Pulmonary artery endothelial cell (primary cell): ENCODE measurements at regions not wholly inside any gene's neighbourhood (a gene's known extent, or its start where the extent isn't known, plus 50 kb on each side); places are given as distances from the start of the nearest gene placed in this dataset.
A peak's percentile ranks its signal among the peaks of the same experiment; 100 is the strongest.
"Not testable (repeated sequence)": the region's sequence is repeated elsewhere in the genome, so short reads cannot be mapped to it uniquely, and the experiment has no call there.

Source experiments
- DNase-seq: peaks from one replicate; pipeline ENCODE4 v3.0.0-alpha.2; 2011; ENCODE audit warnings: low read depth, low spot score

- no peak for DNase-seq
These were observed 55.1 kb upstream of the SEC24B start for GRCh38 chr4:109378511-109378910.

- DNase-seq = no peak
These were observed 55.5 kb upstream of the SEC24B start for GRCh38 chr4:109378076-109378475.

- DNase-seq = no peak
These were observed 57.7 kb upstream of the SEC24B start for GRCh38 chr4:109375778-109376414.

GRCh38 chr4:109368661-109369060 lies 65.0 kb upstream of the SEC24B start:
- DNase-seq = no peak

- peak; percentile 47 for DNase-seq
These were observed 63.5 kb upstream of the COL25A1 start for GRCh38 chr4:109365939-109366338.

- DNase-seq = not testable (repeated sequence)
These were observed 62.8 kb upstream of the COL25A1 start for GRCh38 chr4:109365297-109365696.

GRCh38 chr4:109359040-109359646 lies 56.7 kb upstream of the COL25A1 start:
- DNase-seq = peak; percentile 3

- no peak for DNase-seq
These were observed 53.4 kb upstream of the COL25A1 start for GRCh38 chr4:109355835-109356234.

GRCh38 chr4:109352941-109353340 lies 50.5 kb upstream of the COL25A1 start:
- DNase-seq = no peak
